H1 (cell line): ENCODE measurements at regions not wholly inside any gene's neighbourhood (a gene's known extent, or its start where the extent isn't known, plus 50 kb on each side); places are given as distances from the start of the nearest gene placed in this dataset.

ENCODE experiments used
- CBX5 ChIP-seq: fragments of 300-800, 300-1000 bp; sonication (generic); IDR thresholded peaks from 2 replicates; pipeline ENCODE4 v1.7.1; 2016; ENCODE audit warnings: antibody characterized with exemption, low read length, low read depth
- CBX8 ChIP-seq: fragments of 300-800, 300-1000 bp; sonication (generic); IDR thresholded peaks from 2 replicates; pipeline ENCODE4 v1.7.1; 2016; ENCODE audit warnings: low read depth, low read length, borderline replicate concordance
- HDAC2 ChIP-seq, 2 experiments: fragments of 300-600 bp in 1 of 2; sonication (generic) in 1 of 2; IDR thresholded peaks; 2 replicates each; pipeline ENCODE4 v1.6.1; 2011 to 2012; ENCODE audit warnings: low read depth in 2 of 2, low read length in 2 of 2, mild to moderate bottlenecking in 2 of 2, moderate library complexity in 2 of 2, borderline replicate concordance in 1 of 2, inconsistent platforms in 1 of 2
- KDM1A ChIP-seq: fragments of 200-600, 300-600 bp; sonication (generic); IDR thresholded peaks from 2 replicates; pipeline ENCODE4 v1.7.1; 2016; ENCODE audit warnings: mild to moderate bottlenecking, low read length, borderline replicate concordance
- KDM4A ChIP-seq: IDR thresholded peaks from one replicate; pipeline ENCODE4 v1.7.1; 2012; ENCODE audit warnings: low read depth, mild to moderate bottlenecking, moderate library complexity, low read length, inconsistent platforms; ENCODE audit not compliant: severe bottlenecking
- RAD21 ChIP-seq, 2 experiments: IDR thresholded peaks in 1 of 2; conservative IDR thresholded peaks in 1 of 2; 2 replicates each; pipeline ENCODE4 v1.6.1; 2011; ENCODE audit warnings: low read depth in 2 of 2, low read length in 2 of 2, improper control_type of control experiment in 1 of 2, inconsistent platforms in 1 of 2, mild to moderate bottlenecking in 1 of 2, moderate library complexity in 1 of 2
- SIN3A ChIP-seq, 2 experiments: IDR thresholded peaks in 1 of 2; conservative IDR thresholded peaks in 1 of 2; 2 replicates each; pipeline ENCODE4 v1.6.1; 2011 to 2012; ENCODE audit warnings: low read length in 2 of 2, improper control_type of control experiment in 1 of 2, low read depth in 1 of 2, mild to moderate bottlenecking in 1 of 2
- SP1 ChIP-seq: IDR thresholded peaks from 2 replicates; pipeline ENCODE4 v1.6.1; 2011; ENCODE audit warnings: low read depth, low read length
- YY1 ChIP-seq: IDR thresholded peaks from 2 replicates; pipeline ENCODE4 v1.6.1; 2011; ENCODE audit warnings: low read depth, mild to moderate bottlenecking, low read length
- TF ChIP-seq, protein P1 (sequence below): fragments of 300-600 bp; sonication (generic); IDR thresholded peaks from 2 replicates; pipeline ENCODE4 v1.7.1; 2012; ENCODE audit warnings: low read length, moderate library complexity, mild to moderate bottlenecking, inconsistent platforms; ENCODE audit not compliant: insufficient replicate concordance
- TF ChIP-seq, protein P2 (sequence below): IDR thresholded peaks from 2 replicates; pipeline ENCODE4 v1.6.1; 2011; ENCODE audit warnings: low read depth, mild to moderate bottlenecking, low read length; ENCODE audit not compliant: insufficient read depth

- TF ChIP-seq, protein P1, sequence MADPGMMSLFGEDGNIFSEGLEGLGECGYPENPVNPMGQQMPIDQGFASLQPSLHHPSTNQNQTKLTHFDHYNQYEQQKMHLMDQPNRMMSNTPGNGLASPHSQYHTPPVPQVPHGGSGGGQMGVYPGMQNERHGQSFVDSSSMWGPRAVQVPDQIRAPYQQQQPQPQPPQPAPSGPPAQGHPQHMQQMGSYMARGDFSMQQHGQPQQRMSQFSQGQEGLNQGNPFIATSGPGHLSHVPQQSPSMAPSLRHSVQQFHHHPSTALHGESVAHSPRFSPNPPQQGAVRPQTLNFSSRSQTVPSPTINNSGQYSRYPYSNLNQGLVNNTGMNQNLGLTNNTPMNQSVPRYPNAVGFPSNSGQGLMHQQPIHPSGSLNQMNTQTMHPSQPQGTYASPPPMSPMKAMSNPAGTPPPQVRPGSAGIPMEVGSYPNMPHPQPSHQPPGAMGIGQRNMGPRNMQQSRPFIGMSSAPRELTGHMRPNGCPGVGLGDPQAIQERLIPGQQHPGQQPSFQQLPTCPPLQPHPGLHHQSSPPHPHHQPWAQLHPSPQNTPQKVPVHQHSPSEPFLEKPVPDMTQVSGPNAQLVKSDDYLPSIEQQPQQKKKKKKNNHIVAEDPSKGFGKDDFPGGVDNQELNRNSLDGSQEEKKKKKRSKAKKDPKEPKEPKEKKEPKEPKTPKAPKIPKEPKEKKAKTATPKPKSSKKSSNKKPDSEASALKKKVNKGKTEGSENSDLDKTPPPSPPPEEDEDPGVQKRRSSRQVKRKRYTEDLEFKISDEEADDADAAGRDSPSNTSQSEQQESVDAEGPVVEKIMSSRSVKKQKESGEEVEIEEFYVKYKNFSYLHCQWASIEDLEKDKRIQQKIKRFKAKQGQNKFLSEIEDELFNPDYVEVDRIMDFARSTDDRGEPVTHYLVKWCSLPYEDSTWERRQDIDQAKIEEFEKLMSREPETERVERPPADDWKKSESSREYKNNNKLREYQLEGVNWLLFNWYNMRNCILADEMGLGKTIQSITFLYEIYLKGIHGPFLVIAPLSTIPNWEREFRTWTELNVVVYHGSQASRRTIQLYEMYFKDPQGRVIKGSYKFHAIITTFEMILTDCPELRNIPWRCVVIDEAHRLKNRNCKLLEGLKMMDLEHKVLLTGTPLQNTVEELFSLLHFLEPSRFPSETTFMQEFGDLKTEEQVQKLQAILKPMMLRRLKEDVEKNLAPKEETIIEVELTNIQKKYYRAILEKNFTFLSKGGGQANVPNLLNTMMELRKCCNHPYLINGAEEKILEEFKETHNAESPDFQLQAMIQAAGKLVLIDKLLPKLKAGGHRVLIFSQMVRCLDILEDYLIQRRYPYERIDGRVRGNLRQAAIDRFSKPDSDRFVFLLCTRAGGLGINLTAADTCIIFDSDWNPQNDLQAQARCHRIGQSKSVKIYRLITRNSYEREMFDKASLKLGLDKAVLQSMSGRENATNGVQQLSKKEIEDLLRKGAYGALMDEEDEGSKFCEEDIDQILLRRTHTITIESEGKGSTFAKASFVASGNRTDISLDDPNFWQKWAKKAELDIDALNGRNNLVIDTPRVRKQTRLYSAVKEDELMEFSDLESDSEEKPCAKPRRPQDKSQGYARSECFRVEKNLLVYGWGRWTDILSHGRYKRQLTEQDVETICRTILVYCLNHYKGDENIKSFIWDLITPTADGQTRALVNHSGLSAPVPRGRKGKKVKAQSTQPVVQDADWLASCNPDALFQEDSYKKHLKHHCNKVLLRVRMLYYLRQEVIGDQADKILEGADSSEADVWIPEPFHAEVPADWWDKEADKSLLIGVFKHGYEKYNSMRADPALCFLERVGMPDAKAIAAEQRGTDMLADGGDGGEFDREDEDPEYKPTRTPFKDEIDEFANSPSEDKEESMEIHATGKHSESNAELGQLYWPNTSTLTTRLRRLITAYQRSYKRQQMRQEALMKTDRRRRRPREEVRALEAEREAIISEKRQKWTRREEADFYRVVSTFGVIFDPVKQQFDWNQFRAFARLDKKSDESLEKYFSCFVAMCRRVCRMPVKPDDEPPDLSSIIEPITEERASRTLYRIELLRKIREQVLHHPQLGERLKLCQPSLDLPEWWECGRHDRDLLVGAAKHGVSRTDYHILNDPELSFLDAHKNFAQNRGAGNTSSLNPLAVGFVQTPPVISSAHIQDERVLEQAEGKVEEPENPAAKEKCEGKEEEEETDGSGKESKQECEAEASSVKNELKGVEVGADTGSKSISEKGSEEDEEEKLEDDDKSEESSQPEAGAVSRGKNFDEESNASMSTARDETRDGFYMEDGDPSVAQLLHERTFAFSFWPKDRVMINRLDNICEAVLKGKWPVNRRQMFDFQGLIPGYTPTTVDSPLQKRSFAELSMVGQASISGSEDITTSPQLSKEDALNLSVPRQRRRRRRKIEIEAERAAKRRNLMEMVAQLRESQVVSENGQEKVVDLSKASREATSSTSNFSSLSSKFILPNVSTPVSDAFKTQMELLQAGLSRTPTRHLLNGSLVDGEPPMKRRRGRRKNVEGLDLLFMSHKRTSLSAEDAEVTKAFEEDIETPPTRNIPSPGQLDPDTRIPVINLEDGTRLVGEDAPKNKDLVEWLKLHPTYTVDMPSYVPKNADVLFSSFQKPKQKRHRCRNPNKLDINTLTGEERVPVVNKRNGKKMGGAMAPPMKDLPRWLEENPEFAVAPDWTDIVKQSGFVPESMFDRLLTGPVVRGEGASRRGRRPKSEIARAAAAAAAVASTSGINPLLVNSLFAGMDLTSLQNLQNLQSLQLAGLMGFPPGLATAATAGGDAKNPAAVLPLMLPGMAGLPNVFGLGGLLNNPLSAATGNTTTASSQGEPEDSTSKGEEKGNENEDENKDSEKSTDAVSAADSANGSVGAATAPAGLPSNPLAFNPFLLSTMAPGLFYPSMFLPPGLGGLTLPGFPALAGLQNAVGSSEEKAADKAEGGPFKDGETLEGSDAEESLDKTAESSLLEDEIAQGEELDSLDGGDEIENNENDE: no peak
- TF ChIP-seq CBX8: no peak
- no peak for TF ChIP-seq YY1
- no peak for TF ChIP-seq HDAC2 (IDR thresholded peaks at IDR 0.05; ENCODE audit: borderline replicate concordance in 1 of 2, low read depth in 2 of 2, low read length in 2 of 2)
- TF ChIP-seq RAD21 (IDR thresholded peaks at IDR 0.05 in 1 of 2, conservative IDR thresholded peaks at IDR 0.05 in 1 of 2; ENCODE audit: low read depth in 2 of 2, low read length in 2 of 2): no peak
- no peak for TF ChIP-seq KDM1A
- no peak for TF ChIP-seq KDM4A
- no peak for TF ChIP-seq SP1
- no peak for TF ChIP-seq CBX5
- TF ChIP-seq, protein P2, sequence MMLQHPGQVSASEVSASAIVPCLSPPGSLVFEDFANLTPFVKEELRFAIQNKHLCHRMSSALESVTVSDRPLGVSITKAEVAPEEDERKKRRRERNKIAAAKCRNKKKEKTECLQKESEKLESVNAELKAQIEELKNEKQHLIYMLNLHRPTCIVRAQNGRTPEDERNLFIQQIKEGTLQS: no peak
- no peak for TF ChIP-seq SIN3A (conservative IDR thresholded peaks at IDR 0.05 in 1 of 2, IDR thresholded peaks at IDR 0.05 in 1 of 2; ENCODE audit: low read depth in 1 of 2, low read length in 2 of 2)
These were observed 453.3 kb downstream of the RFPL4B start (continued) for GRCh38 chr6:112800439-112800838.
